ENCODE measurements at regions not wholly inside any gene's neighbourhood (a gene's known extent, or its start where the extent isn't known, plus 50 kb on each side); places are given as distances from the start of the nearest gene placed in this dataset.

GRCh38 chr1:95948023-95948422, 714.0 kb downstream of the RWDD3 start:
- TF ChIP-seq ELK1 (CRISPR knock-in tag; IDR thresholded peaks at IDR 0.05) (no peak), TBP (optimal IDR thresholded peaks at IDR 0.05; ENCODE audit: low read depth, low read length) (no peak), SMC3 (conservative IDR thresholded peaks at IDR 0.05; ENCODE audit: insufficient read depth, low read depth, low read length) (no peak), CEBPB (tag; IDR thresholded peaks at IDR 0.05) (no peak)
